CD14-positive monocyte (primary cell): ENCODE measurements at regions not wholly inside any gene's neighbourhood (a gene's known extent, or its start where the extent isn't known, plus 50 kb on each side); places are given as distances from the start of the nearest gene placed in this dataset.

Experiments used
- DNase-seq, 3 donors: peaks; one replicate each; pipeline ENCODE4 v3.0.0-alpha.2; 2011 to 2022
- H2AFZ ChIP-seq: 2 replicates; pipeline ENCODE4 v1.6.0; 2012; ENCODE audit warnings: mild to moderate bottlenecking, low read depth, low read length, inconsistent platforms; ENCODE audit not compliant: insufficient read depth, poor library complexity, severe bottlenecking
- H3K27ac ChIP-seq, 2 donors: 1 replicate in 1 of 2; 2 replicates in 1 of 2; pipeline ENCODE4 v1.5.1; 2012 to 2013; ENCODE audit warnings: low read length in 2 of 2, control low read depth in 1 of 2, inconsistent platforms in 1 of 2, low read depth in 1 of 2, mild to moderate bottlenecking in 1 of 2
- H3K27me3 ChIP-seq, 2 donors: one replicate each; pipeline versions ENCODE4 v1.6.0 to v1.6.1; 2011 to 2013; ENCODE audit warnings: low read length in 2 of 2; ENCODE audit not compliant: control insufficient read depth in 2 of 2, insufficient read depth in 2 of 2
- H3K36me3 ChIP-seq, 2 donors: replicated peaks in 1 of 2; 1 replicate in 1 of 2; 2 replicates in 1 of 2; pipeline versions ENCODE4 v1.5.1 to v1.6.1; 2012 to 2013; ENCODE audit warnings: low read length in 2 of 2, control low read depth in 1 of 2, inconsistent platforms in 1 of 2, mild to moderate bottlenecking in 1 of 2; ENCODE audit not compliant: insufficient read depth in 2 of 2, control insufficient read depth in 1 of 2
- H3K4me1 ChIP-seq, 2 donors: 1 replicate in 1 of 2; 2 replicates in 1 of 2; pipeline versions ENCODE4 v1.5.1 to v1.6.1; 2012 to 2013; ENCODE audit warnings: low read length in 2 of 2, control low read depth in 1 of 2, inconsistent platforms in 1 of 2, mild to moderate bottlenecking in 1 of 2, moderate library complexity in 1 of 2; ENCODE audit not compliant: insufficient read depth in 2 of 2, control insufficient read depth in 1 of 2
- H3K4me2 ChIP-seq: replicated peaks from 2 replicates; pipeline ENCODE3; 2012; ENCODE audit warnings: low read length, moderate library complexity, mild to moderate bottlenecking; ENCODE audit not compliant: poor library complexity, severe bottlenecking; ENCODE audit errors: extremely low read depth
- H3K4me3 ChIP-seq, 3 experiments: fragments of 200-600 bp in 1 of 3; sonication (generic) in 1 of 3; replicated peaks in 1 of 3; 1 replicate in 2 of 3; 2 replicates in 1 of 3; pipeline ENCODE4 v1.5.1; 2011 to 2013; ENCODE audit warnings: low read length in 3 of 3, mild to moderate bottlenecking in 3 of 3, control low read depth in 2 of 3, low read depth in 2 of 3, inconsistent platforms in 1 of 3, moderate library complexity in 1 of 3
- H3K79me2 ChIP-seq: 2 replicates; pipeline ENCODE4 v1.6.0; 2012; ENCODE audit warnings: mild to moderate bottlenecking, control low read depth, inconsistent platforms, low read length, moderate library complexity; ENCODE audit not compliant: insufficient read depth
- H3K9ac ChIP-seq: 2 replicates; pipeline ENCODE4 v1.6.0; 2017; ENCODE audit warnings: low read length, mild to moderate bottlenecking; ENCODE audit not compliant: insufficient read depth, poor library complexity, severe bottlenecking
- H3K9me3 ChIP-seq, 2 donors: replicated peaks in 1 of 2; 1 replicate in 1 of 2; 2 replicates in 1 of 2; pipeline versions ENCODE4 v1.5.1 to v1.6.1; 2012 to 2013; ENCODE audit warnings: low read length in 2 of 2, control low read depth in 1 of 2; ENCODE audit not compliant: control insufficient read depth in 1 of 2, insufficient read depth in 1 of 2
- H4K20me1 ChIP-seq: 2 replicates; pipeline ENCODE4 v1.6.0; 2012; ENCODE audit warnings: mild to moderate bottlenecking, low read length, control low read depth, moderate library complexity; ENCODE audit not compliant: insufficient read depth
- H3K27ac Mint-ChIP-seq, 7 donors: one replicate each; pipeline ENCODE4 v1.8.0; 2020; ENCODE audit warnings: mild to moderate bottlenecking in 7 of 7, mixed read lengths in 7 of 7, moderate library complexity in 6 of 7, inconsistent platforms in 2 of 7
- H3K27me3 Mint-ChIP-seq, 3 donors: one replicate each; pipeline ENCODE4 v1.8.0; 2021 to 2022; ENCODE audit warnings: low read depth in 3 of 3, mild to moderate bottlenecking in 3 of 3, mixed read lengths in 3 of 3, moderate library complexity in 3 of 3, inconsistent platforms in 1 of 3
- H3K36me3 Mint-ChIP-seq, 2 donors: one replicate each; pipeline ENCODE4 v1.8.0; 2020; ENCODE audit warnings: mixed read lengths in 2 of 2, inconsistent platforms in 1 of 2, mild to moderate bottlenecking in 1 of 2
- H3K4me1 Mint-ChIP-seq: one replicate; pipeline ENCODE4 v1.8.0; 2020; ENCODE audit warnings: mild to moderate bottlenecking, mixed read lengths
- H3K4me3 Mint-ChIP-seq, 2 donors: one replicate each; pipeline ENCODE4 v1.8.0; 2020; ENCODE audit warnings: mild to moderate bottlenecking in 2 of 2, mixed read lengths in 2 of 2, moderate library complexity in 1 of 2
- H3K9me3 Mint-ChIP-seq, 7 donors: one replicate each; pipeline ENCODE4 v1.8.0; 2020 to 2022; ENCODE audit warnings: mixed read lengths in 7 of 7, mild to moderate bottlenecking in 6 of 7, moderate library complexity in 6 of 7, inconsistent platforms in 2 of 7
- WGBS: methylation state at CpG from one replicate; pipeline ENCODE4 v1.1.5; 2013; ENCODE audit warnings: missing lambda C conversion rate; ENCODE audit not compliant: insufficient coverage; 5-methylcytosine and 5-hydroxymethylcytosine counted together
- intact Hi-C, 2 donors: fragments of 100-400 bp; cut with micrococcal nuclease; formaldehyde crosslinking; loops; one replicate each; pipeline versions ENCODE4 v1.15.0 to v1.15.1; 2023
- TF ChIP-seq, protein P1 (sequence below): fragments of 200-600 bp; IDR thresholded peaks from one replicate; pipeline ENCODE4 v1.8.0; 2022; ENCODE audit warnings: antibody characterized with exemption, mild to moderate bottlenecking

DNA sequence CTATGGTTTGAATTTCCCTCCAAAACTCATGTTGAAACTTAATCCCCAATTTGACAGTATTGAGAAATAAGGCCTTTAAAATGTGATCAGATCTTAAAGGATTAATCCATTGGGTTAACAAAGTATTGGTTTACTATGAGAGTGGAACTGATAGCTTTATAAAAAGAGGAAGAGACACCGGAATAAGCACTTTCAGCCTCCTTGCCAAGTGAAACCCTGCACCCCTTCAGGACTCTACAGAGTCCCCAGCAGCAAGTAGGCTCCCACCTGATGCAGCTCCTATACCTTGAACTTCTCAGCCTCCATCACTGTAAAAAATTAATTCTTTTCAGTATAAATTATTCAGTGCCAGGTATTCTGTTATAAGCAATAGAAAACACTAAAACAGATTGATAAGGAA, 348.3 kb downstream of the CGGBP1 start:
- peaks cover 0 to 1% of the 10 kb centered on the region in 2 donors for H3K36me3 Mint-ChIP-seq
- Histone ChIP-seq H3K27ac (no peak overlapping the region), H3K36me3 (no peaks in the 10 kb centered on the region), H3K4me1 (peaks cover 13 to 26% of the 10 kb centered on the region in 2 donors), H3K79me2 (no peaks in the 10 kb centered on the region), H3K27me3 (no peaks in the 10 kb centered on the region), H3K9me3 (no peaks in the 10 kb centered on the region), H2AFZ (no peak overlapping the region), H4K20me1 (no peaks in the 10 kb centered on the region), H3K9ac (no peak overlapping the region), H3K4me3 (no peak overlapping the region), H3K4me2 (no peak overlapping the region)
- peaks cover 0 to 1% (median 1%) of the 10 kb centered on the region in 3 donors for H3K27me3 Mint-ChIP-seq
- WGBS, result no CpG with 5 or more reads among the region's 1 CpG
- DNase-seq, result peak in 1 of 3 donors; percentile 4
- TF ChIP-seq, protein P1, sequence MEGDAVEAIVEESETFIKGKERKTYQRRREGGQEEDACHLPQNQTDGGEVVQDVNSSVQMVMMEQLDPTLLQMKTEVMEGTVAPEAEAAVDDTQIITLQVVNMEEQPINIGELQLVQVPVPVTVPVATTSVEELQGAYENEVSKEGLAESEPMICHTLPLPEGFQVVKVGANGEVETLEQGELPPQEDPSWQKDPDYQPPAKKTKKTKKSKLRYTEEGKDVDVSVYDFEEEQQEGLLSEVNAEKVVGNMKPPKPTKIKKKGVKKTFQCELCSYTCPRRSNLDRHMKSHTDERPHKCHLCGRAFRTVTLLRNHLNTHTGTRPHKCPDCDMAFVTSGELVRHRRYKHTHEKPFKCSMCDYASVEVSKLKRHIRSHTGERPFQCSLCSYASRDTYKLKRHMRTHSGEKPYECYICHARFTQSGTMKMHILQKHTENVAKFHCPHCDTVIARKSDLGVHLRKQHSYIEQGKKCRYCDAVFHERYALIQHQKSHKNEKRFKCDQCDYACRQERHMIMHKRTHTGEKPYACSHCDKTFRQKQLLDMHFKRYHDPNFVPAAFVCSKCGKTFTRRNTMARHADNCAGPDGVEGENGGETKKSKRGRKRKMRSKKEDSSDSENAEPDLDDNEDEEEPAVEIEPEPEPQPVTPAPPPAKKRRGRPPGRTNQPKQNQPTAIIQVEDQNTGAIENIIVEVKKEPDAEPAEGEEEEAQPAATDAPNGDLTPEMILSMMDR, result no peak
- no peak overlapping the region for H3K27ac Mint-ChIP-seq
- H3K4me1 Mint-ChIP-seq, result peaks cover 29% of the 10 kb centered on the region
- intact Hi-C loops, result loop anchor here in 1 of 2 donors (10.0 kb wide), 1 partner anchor 84 kb away; the partner anchor contains the start of gene HTR1F
- no peak overlapping the region for H3K4me3 Mint-ChIP-seq
- H3K9me3 Mint-ChIP-seq, result peaks cover 2 to 21% (median 13%) of the 10 kb centered on the region in 7 donors

DNA sequence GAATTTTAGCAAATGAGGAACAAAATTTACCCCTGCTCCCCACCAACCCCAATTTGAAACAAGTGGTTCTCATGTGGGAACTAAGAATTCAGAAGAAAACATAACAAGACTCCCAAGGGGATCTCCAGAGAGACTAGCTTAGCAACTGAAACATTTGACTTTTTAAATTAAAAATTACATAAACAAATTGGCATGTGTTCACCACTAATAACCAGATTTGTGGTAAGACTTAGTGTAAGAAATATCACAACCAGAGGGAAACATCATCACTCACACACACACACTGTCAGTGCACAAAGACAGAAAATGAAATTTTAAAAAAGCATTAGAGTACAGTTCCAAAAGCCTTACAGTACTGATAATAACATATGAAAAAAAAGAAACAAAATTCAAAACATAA, 348.8 kb downstream of the CGGBP1 start:
- H3K4me3 ChIP-seq, result no peak overlapping the region
- no peak overlapping the region for H3K27ac Mint-ChIP-seq
- H3K9me3 Mint-ChIP-seq, result peaks cover 2 to 21% (median 13%) of the 10 kb centered on the region in 7 donors
- intact Hi-C loops, result loop anchor here in 1 of 2 donors (10.0 kb wide), 1 partner anchor 85 kb away; the partner anchor contains the start of gene HTR1F
- no peak overlapping the region for H3K27ac ChIP-seq
- no peaks in the 10 kb centered on the region for H3K9me3 ChIP-seq
- H3K36me3 Mint-ChIP-seq, result peaks cover 0 to 1% of the 10 kb centered on the region in 2 donors
- no peaks in the 10 kb centered on the region for H3K27me3 ChIP-seq
- H3K4me1 Mint-ChIP-seq, result peaks cover 31% of the 10 kb centered on the region
- no peak overlapping the region for H3K9ac ChIP-seq
- peaks cover 15 to 29% of the 10 kb centered on the region in 2 donors for H3K4me1 ChIP-seq
- DNase-seq, result no peak
- H4K20me1 ChIP-seq, result no peaks in the 10 kb centered on the region
- no peaks in the 10 kb centered on the region for H3K79me2 ChIP-seq
- H3K36me3 ChIP-seq, result no peaks in the 10 kb centered on the region
- H3K4me3 Mint-ChIP-seq, result no peak overlapping the region
- no peak overlapping the region for H2AFZ ChIP-seq
- no peak overlapping the region for H3K4me2 ChIP-seq
- H3K27me3 Mint-ChIP-seq, result peaks cover 0 to 2% (median 1%) of the 10 kb centered on the region in 3 donors
- TF ChIP-seq, protein P1, result no peak
